ENCODE measurements at regions not wholly inside any gene's neighbourhood (a gene's known extent, or its start where the extent isn't known, plus 50 kb on each side); places are given as distances from the start of the nearest gene placed in this dataset.

GRCh38 chr2:12661489-12661888 is 55.2 kb upstream of the TRIB2 start:
- no peak for DNase-seq

- no peak for DNase-seq
Measured at GRCh38 chr2:12663306-12664037, 53.3 kb upstream of the TRIB2 start.

GRCh38 chr2:12665334-12665733 is 51.4 kb upstream of the TRIB2 start:
- no peak for DNase-seq

- no peak for DNase-seq
Measured at GRCh38 chr2:12666445-12666844, 50.3 kb upstream of the TRIB2 start.
